Prostate gland (tissue), 2 donors: ENCODE measurements at regions not wholly inside any gene's neighbourhood (a gene's known extent, or its start where the extent isn't known, plus 50 kb on each side); places are given as distances from the start of the nearest gene placed in this dataset.

ENCODE experiments used
- DNase-seq: peaks from one replicate; pipeline ENCODE4 v3.0.0-alpha.2; 2019; ENCODE audit warnings: low spot score
- H3K27ac ChIP-seq, 2 donors: fragments of 200-600 bp; sonication (generic); 2 replicates each; pipeline ENCODE4 v1.5.1; 2017 to 2019
- H3K27me3 ChIP-seq: fragments of 200-600 bp; sonication (generic); replicated peaks from 2 replicates; pipeline ENCODE4 v1.5.1; 2019; ENCODE audit not compliant: insufficient read depth
- H3K36me3 ChIP-seq, 2 donors: fragments of 200-600 bp; sonication (generic); 1 replicate in 1 of 2; 2 replicates in 1 of 2; pipeline versions ENCODE4 v1.5.1 to v1.8.1; 2017 to 2019
- H3K4me1 ChIP-seq: fragments of 200-600 bp; sonication (generic); replicated peaks from 2 replicates; pipeline ENCODE4 v1.5.1; 2019
- H3K4me3 ChIP-seq, 2 donors: fragments of 200-600 bp; sonication (generic); 2 replicates each; pipeline ENCODE4 v1.5.1; 2017 to 2019
- H3K9me3 ChIP-seq: fragments of 200-600 bp; sonication (generic); 2 replicates; pipeline ENCODE4 v1.5.1; 2017
- POLR2A ChIP-seq: fragments of 450-650 bp; IDR thresholded peaks from one replicate; pipeline ENCODE4 v1.6.1; 2016; ENCODE audit warnings: antibody characterized with exemption, mild to moderate bottlenecking
- POLR2AphosphoS5 ChIP-seq: sonication (generic); formaldehyde crosslinking; IDR thresholded peaks from one replicate; pipeline ENCODE4 v1.6.1; 2017; ENCODE audit warnings: antibody characterized with exemption
- WGBS: methylation state at CpG from one replicate; pipeline ENCODE4 v1.1.5; 2018; 5-methylcytosine and 5-hydroxymethylcytosine counted together
- intact Hi-C: fragments of 100-400 bp; cut with DNase I; formaldehyde crosslinking; loops from one replicate; pipeline ENCODE4 v1.14.2; 2022
- TF ChIP-seq, protein P1 (sequence below), 4 experiments: fragments of 200-600 bp in 2 of 4; fragments of 450-650 bp in 2 of 4; sonication (generic) in 2 of 4; IDR thresholded peaks; 1 replicate in 3 of 4; 2 replicates in 1 of 4; pipeline ENCODE4 v1.5.1; 2016 to 2019; ENCODE audit warnings: antibody characterized with exemption in 4 of 4, mild to moderate bottlenecking in 2 of 4, moderate library complexity in 2 of 4

DNA sequence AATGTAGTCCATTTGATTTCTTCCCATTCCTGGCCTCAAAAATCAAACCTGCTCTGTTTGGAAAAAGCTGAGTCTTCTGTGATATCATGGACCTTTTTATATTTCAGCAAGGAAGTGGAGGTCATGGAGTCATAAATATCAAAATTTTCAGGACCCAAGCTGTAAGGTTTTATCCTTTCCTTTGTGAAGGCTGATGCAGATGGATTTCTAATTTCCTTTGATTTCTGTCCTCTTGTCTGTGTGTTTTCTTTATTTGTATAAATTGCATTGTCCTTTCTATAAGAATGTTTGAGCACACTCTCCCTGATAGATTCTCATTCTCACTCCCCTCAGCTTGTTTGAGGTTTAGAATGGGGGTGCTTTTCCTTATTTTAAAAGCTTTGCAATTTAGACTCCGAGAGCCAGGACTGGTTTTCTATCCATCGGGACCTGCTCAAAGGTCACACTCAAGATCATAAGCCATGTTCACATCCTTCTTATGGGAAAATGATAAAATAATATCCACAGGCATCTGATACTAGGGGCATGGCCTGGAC, 127.4 kb upstream of the TMEM161B start:
- no peak overlapping the region for H3K4me3 ChIP-seq
- WGBS: 90% methylated on average over 2 of the region's 2 CpGs
- H3K4me1 ChIP-seq: no peaks in the 10 kb centered on the region
- TF ChIP-seq POLR2AphosphoS5 (no peak), POLR2A (no peak)
- TF ChIP-seq, protein P1, sequence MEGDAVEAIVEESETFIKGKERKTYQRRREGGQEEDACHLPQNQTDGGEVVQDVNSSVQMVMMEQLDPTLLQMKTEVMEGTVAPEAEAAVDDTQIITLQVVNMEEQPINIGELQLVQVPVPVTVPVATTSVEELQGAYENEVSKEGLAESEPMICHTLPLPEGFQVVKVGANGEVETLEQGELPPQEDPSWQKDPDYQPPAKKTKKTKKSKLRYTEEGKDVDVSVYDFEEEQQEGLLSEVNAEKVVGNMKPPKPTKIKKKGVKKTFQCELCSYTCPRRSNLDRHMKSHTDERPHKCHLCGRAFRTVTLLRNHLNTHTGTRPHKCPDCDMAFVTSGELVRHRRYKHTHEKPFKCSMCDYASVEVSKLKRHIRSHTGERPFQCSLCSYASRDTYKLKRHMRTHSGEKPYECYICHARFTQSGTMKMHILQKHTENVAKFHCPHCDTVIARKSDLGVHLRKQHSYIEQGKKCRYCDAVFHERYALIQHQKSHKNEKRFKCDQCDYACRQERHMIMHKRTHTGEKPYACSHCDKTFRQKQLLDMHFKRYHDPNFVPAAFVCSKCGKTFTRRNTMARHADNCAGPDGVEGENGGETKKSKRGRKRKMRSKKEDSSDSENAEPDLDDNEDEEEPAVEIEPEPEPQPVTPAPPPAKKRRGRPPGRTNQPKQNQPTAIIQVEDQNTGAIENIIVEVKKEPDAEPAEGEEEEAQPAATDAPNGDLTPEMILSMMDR (IDR thresholded peaks at IDR 0.05): no peak
- no peak overlapping the region for H3K27ac ChIP-seq
- no peaks in the 10 kb centered on the region for H3K36me3 ChIP-seq
- intact Hi-C loops: no loop called here
- no peaks in the 10 kb centered on the region for H3K27me3 ChIP-seq
- no peak for DNase-seq
- no peaks in the 10 kb centered on the region for H3K9me3 ChIP-seq

DNA sequence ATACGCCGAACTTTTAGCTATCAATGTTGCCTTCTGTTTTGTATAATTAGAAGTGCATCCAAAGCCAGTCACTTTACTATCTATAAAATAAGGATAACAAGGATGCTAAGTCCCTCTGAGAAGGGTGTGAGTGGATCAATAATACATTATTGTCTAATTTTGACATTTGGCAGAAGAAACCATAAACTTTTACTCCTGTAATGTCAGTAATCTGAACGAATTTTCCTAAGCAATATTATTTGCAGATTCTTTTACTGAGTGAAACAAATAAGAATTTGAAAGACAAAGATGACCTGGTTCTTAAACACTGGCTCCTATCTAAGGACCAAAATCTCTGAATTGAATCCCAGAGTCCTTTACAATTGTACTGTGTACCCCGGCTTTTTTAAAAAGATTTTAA, 126.6 kb upstream of the TMEM161B start:
- intact Hi-C loops: no loop called here
- no peaks in the 10 kb centered on the region for H3K36me3 ChIP-seq
- no peaks in the 10 kb centered on the region for H3K9me3 ChIP-seq
- H3K27ac ChIP-seq: no peak overlapping the region
- DNase-seq: no peak
- no peak overlapping the region for H3K4me3 ChIP-seq
- WGBS: 78% methylated on average over 4 of the region's 4 CpGs
- no peaks in the 10 kb centered on the region for H3K4me1 ChIP-seq
- TF ChIP-seq, protein P1 (IDR thresholded peaks at IDR 0.05): no peak
- TF ChIP-seq POLR2AphosphoS5 (no peak), POLR2A (no peak)
- H3K27me3 ChIP-seq: no peaks in the 10 kb centered on the region

DNA sequence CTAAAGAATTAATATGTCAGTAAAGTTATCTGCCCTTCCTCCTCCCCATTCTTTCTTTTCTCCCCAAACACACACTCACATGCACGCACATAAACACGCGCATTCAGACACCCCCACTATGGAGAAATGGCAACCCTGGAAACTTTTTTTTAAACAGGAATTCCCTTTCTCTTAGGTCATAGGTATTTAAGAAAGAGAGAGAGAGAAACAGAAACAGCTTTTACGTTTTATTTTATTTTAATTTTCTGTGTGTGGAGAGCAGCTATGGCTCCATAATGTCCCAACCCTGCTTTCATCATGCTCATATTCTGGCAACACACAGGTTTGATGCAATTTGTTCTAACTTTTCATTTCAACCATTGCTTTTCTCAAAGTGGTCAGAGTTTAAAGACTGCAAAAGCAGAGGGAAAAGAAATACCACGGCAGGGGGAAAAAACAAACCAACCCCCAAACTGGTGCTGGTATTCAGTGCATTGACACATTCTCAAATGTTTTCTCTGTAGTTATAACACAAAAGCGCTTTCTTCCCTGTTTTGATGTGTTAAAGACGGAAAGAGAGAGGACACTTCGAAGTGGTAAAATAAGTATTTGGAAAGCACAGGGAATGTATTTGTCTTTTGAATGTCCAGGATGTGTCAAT, 126.0 kb upstream of the TMEM161B start:
- WGBS: 65% methylated on average over 8 of the region's 8 CpGs
- intact Hi-C loops: no loop called here
- H3K27ac ChIP-seq: no peak overlapping the region
- no peak for DNase-seq
- no peak overlapping the region for H3K4me3 ChIP-seq
- H3K9me3 ChIP-seq: no peaks in the 10 kb centered on the region
- TF ChIP-seq, protein P1 (IDR thresholded peaks at IDR 0.05): no peak
- TF ChIP-seq POLR2AphosphoS5: no peak
- TF ChIP-seq POLR2A: no peak
- H3K27me3 ChIP-seq: no peaks in the 10 kb centered on the region
- no peaks in the 10 kb centered on the region for H3K4me1 ChIP-seq
- H3K36me3 ChIP-seq: no peaks in the 10 kb centered on the region

DNA sequence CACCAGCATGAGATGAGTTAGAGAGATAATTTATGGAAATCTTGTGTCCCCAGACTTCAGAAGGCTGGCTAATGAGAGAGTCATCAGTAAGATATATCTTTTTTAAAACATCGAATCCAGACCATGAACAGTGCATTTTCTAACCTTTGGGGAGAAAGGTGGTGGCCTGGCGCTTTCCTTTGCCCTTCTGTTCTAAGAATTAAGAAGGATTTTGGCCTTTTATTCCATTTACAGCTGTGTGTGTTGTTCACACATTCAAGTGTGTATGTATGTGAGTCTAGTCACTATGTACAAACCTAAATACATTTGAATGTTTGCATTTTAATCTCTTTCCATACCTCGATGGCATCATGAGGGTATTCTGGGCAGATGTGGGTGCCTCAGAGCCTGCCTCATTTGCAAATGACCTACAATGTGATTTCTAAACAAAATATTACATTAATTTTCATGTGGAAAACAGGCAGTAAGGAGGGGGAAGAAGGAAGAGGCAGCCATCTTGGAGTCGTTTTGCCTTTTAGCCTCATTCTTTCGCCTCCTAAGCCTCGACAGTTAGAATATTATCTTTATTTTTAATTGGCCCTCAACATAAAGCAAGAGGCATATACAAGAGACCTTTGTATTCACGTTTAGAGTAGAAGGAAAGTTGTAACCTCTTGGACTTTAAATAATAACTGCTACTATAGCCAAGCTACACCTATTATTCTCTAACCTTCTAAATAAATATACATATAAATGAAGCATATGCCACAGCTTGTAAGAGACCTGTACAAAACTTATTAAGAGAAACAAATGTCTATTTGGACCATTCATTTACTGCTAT, 125.3 kb upstream of the TMEM161B start:
- Histone ChIP-seq H3K4me1 (no peaks in the 10 kb centered on the region), H3K27me3 (no peaks in the 10 kb centered on the region), H3K9me3 (no peaks in the 10 kb centered on the region), H3K4me3 (no peak overlapping the region), H3K36me3 (no peaks in the 10 kb centered on the region), H3K27ac (no peak overlapping the region)
- intact Hi-C loops: no loop called here
- TF ChIP-seq POLR2AphosphoS5 (no peak), POLR2A (no peak)
- TF ChIP-seq, protein P1 (IDR thresholded peaks at IDR 0.05): no peak
- DNase-seq: no peak
- 65% methylated on average over 7 of the region's 7 CpGs for WGBS
